ENCODE measurements at regions not wholly inside any gene's neighbourhood (a gene's known extent, or its start where the extent isn't known, plus 50 kb on each side); places are given as distances from the start of the nearest gene placed in this dataset.

- DNase-seq, result no peak
Observed at GRCh38 chr2:575030-575726, 102.0 kb downstream of the TMEM18 start.

GRCh38 chr2:573805-574392, 103.3 kb downstream of the TMEM18 start:
- no peak for DNase-seq

- no peak for DNase-seq
Observed at GRCh38 chr2:573025-573424, 104.2 kb downstream of the TMEM18 start.

GRCh38 chr2:569681-570080, 107.5 kb downstream of the TMEM18 start:
- no peak for DNase-seq

GRCh38 chr2:568639-569235, 108.5 kb downstream of the TMEM18 start:
- DNase-seq, result no peak

GRCh38 chr2:567865-568638, 109.2 kb downstream of the TMEM18 start:
- DNase-seq, result no peak

- no peak for DNase-seq
Observed at GRCh38 chr2:567496-567864, 109.7 kb downstream of the TMEM18 start.

GRCh38 chr2:566379-567313, 110.6 kb downstream of the TMEM18 start:
- DNase-seq, result no peak

- no peak for DNase-seq
Observed at GRCh38 chr2:564471-565181, 112.6 kb downstream of the TMEM18 start.

- no peak for DNase-seq
Observed at GRCh38 chr2:563512-563911, 113.7 kb downstream of the TMEM18 start.

- no peak for DNase-seq
Observed at GRCh38 chr2:562391-563364, 114.5 kb downstream of the TMEM18 start.

- no peak for DNase-seq
Observed at GRCh38 chr2:558879-559278, 118.3 kb downstream of the TMEM18 start.

GRCh38 chr2:558302-558642, 118.9 kb downstream of the TMEM18 start:
- no peak for DNase-seq

- DNase-seq, result no peak
Observed at GRCh38 chr2:557635-558301, 119.4 kb downstream of the TMEM18 start.

- no peak for DNase-seq
Observed at GRCh38 chr2:556485-556884, 120.7 kb downstream of the TMEM18 start.

GRCh38 chr2:555164-555922, 121.9 kb downstream of the TMEM18 start:
- no peak for DNase-seq

GRCh38 chr2:554444-554843, 122.8 kb downstream of the TMEM18 start:
- DNase-seq, result no peak

GRCh38 chr2:552906-553305, 124.3 kb downstream of the TMEM18 start:
- no peak for DNase-seq

GRCh38 chr2:551621-552020, 125.6 kb downstream of the TMEM18 start:
- DNase-seq, result no peak
